ENCODE measurements at regions not wholly inside any gene's neighbourhood (a gene's known extent, or its start where the extent isn't known, plus 50 kb on each side); places are given as distances from the start of the nearest gene placed in this dataset.

GRCh38 chr14:53228966-53229365 lies 75.8 kb upstream of the DDHD1 start:
- Histone ChIP-seq H3K9ac (replicated peaks in 1 of 4; ENCODE audit: extremely low read depth in 1 of 4, low read depth in 3 of 4, low read length in 3 of 4) (no peak overlapping the region), H3K4me1 (replicated peaks in 1 of 4; ENCODE audit: control insufficient read depth in 3 of 4, insufficient read depth in 4 of 4, low read length in 3 of 4) (no peaks in the 10 kb centered on the region), H2AK5ac (ENCODE audit: low read depth, low read length) (no peak overlapping the region), H4K91ac (replicated peaks; ENCODE audit: insufficient read length, low read length) (no peak overlapping the region), H2BK12ac (ENCODE audit: low read depth, low read length) (no peak overlapping the region), H3K23me2 (ENCODE audit: low read depth, low read length) (no peaks in the 10 kb centered on the region), H3K4me3 (ENCODE audit: extremely low read depth in 1 of 4, insufficient read depth in 2 of 4, low read depth in 3 of 4, low read length in 4 of 4) (no peak overlapping the region), H2BK5ac (ENCODE audit: low read depth, low read length) (no peak overlapping the region), H3K79me1 (ENCODE audit: low read depth, low read length) (no peaks in the 10 kb centered on the region), H4K8ac (ENCODE audit: extremely low read depth, insufficient read depth, low read length) (no peak overlapping the region), H3K4me2 (ENCODE audit: insufficient read depth in 1 of 2, low read depth in 2 of 2, low read length in 2 of 2) (no peak overlapping the region), H4K20me1 (replicated peaks in 1 of 2; ENCODE audit: control insufficient read depth in 1 of 2, insufficient read depth in 2 of 2, low read length in 2 of 2) (no peaks in the 10 kb centered on the region), H3K23ac (ENCODE audit: insufficient read length) (no peak overlapping the region), H3K4ac (replicated peaks; ENCODE audit: insufficient read length, low read depth, low read length) (no peak overlapping the region), H3K56ac (replicated peaks; ENCODE audit: insufficient read length, low read depth, low read length) (no peak overlapping the region), H3K36me3 (ENCODE audit: control insufficient read depth in 2 of 4, insufficient read depth in 4 of 4, low read length in 3 of 4) (no peaks in the 10 kb centered on the region), H3K27ac (ENCODE audit: low read depth, low read length) (no peak overlapping the region), H2BK20ac (ENCODE audit: low read length) (no peak overlapping the region), H2BK120ac (replicated peaks; ENCODE audit: low read depth, low read length) (no peak overlapping the region), H3K9me3 (ENCODE audit: insufficient read depth in 2 of 2, low read depth in 1 of 2, low read length in 1 of 2) (no peaks in the 10 kb centered on the region; a peak in 1 of 4 replicates), H3K79me2 (ENCODE audit: control insufficient read depth in 1 of 2, insufficient read depth in 2 of 2, low read length in 2 of 2) (no peaks in the 10 kb centered on the region), H3K27me3 (replicated peaks in 1 of 4; ENCODE audit: control insufficient read depth in 3 of 4, extremely low read depth in 1 of 4, insufficient read depth in 3 of 4, low read length in 3 of 4) (no peaks in the 10 kb centered on the region), H2AFZ (ENCODE audit: low read length) (no peak overlapping the region), H3K18ac (ENCODE audit: extremely low read depth, low read length) (no peak overlapping the region), H2BK15ac (ENCODE audit: low read length) (no peak overlapping the region), H3K14ac (ENCODE audit: insufficient read length) (no peak overlapping the region), H4K5ac (ENCODE audit: insufficient read length, low read depth, low read length) (no peak overlapping the region)
- no peak for TF ChIP-seq POU5F1 (IDR thresholded peaks at IDR 0.05; ENCODE audit: low read depth, low read length)
- TF ChIP-seq POLR2A (IDR thresholded peaks at IDR 0.05; ENCODE audit: control extremely low read depth in 1 of 2, low read depth in 2 of 2, low read length in 2 of 2), result no peak
- no peak for TF ChIP-seq RFX5 (IDR thresholded peaks at IDR 0.05; ENCODE audit: borderline replicate concordance, low read depth, low read length)
- TF ChIP-seq HDAC6 (IDR thresholded peaks at IDR 0.05; ENCODE audit: low read depth, low read length), result no peak
- TF ChIP-seq SUZ12 (IDR thresholded peaks at IDR 0.05; ENCODE audit: low read length), result no peak
- no peak for TF ChIP-seq NRF1 (IDR thresholded peaks at IDR 0.05; ENCODE audit: low read depth, low read length)
- ChIA-PET POLR2A (ENCODE audit: partially characterized antibody) (no interaction called here), CTCF (ENCODE audit: partially characterized antibody) (no interaction called here)
- no peak for DNase-seq (ENCODE audit: low read depth in 1 of 2, low spot score in 2 of 2)
- WGBS, 2 experiments (ENCODE audit: extremely low coverage in 1 of 2, insufficient coverage in 1 of 2, insufficient read length in 1 of 2, insufficient replicate concordance in 2 of 2, low coverage in 1 of 2, low lambda C conversion rate in 2 of 2, missing lambda C conversion rate in 1 of 2), result 95% methylated on average over 4 of the region's 4 CpGs; no CpG with 5 or more reads in 1 of the 2 experiments
- FAIRE-seq, result no peak

Data from H1 (cell line).